Neuronal stem cell (in vitro differentiated cells): ENCODE measurements at regions not wholly inside any gene's neighbourhood (a gene's known extent, or its start where the extent isn't known, plus 50 kb on each side); places are given as distances from the start of the nearest gene placed in this dataset.
A peak's percentile ranks its signal among the peaks of the same experiment; 100 is the strongest.

ENCODE experiments used
- DNase-seq: peaks from one replicate; pipeline ENCODE4 v3.0.0-alpha.2; 2013; ENCODE audit warnings: low spot score
- H2AFZ ChIP-seq: one replicate; pipeline ENCODE4 v1.6.1; 2013; ENCODE audit warnings: mild to moderate bottlenecking, low read length, inconsistent platforms
- H2AK5ac ChIP-seq: 2 replicates; pipeline ENCODE4 v1.6.1; 2013; ENCODE audit warnings: low read depth, mild to moderate bottlenecking, inconsistent platforms, low read length, moderate library complexity, mixed read lengths
- H2BK120ac ChIP-seq: 2 replicates; pipeline ENCODE4 v1.6.1; 2013; ENCODE audit warnings: low read depth, mild to moderate bottlenecking, inconsistent platforms, low read length, moderate library complexity, mixed read lengths
- H2BK12ac ChIP-seq: one replicate; pipeline ENCODE4 v1.6.1; 2013; ENCODE audit warnings: low read length, inconsistent platforms
- H2BK15ac ChIP-seq: 2 replicates; pipeline ENCODE4 v1.6.1; 2013; ENCODE audit warnings: mild to moderate bottlenecking, low read length, inconsistent platforms, mixed read lengths
- H2BK5ac ChIP-seq: one replicate; pipeline ENCODE4 v1.6.1; 2013; ENCODE audit warnings: inconsistent platforms, mild to moderate bottlenecking, low read length, moderate library complexity
- H3K14ac ChIP-seq: one replicate; pipeline ENCODE4 v1.6.1; 2013; ENCODE audit warnings: low read length, inconsistent platforms
- H3K18ac ChIP-seq: 2 replicates; pipeline ENCODE4 v1.6.1; 2013; ENCODE audit warnings: low read length, inconsistent platforms
- H3K23ac ChIP-seq: 2 replicates; pipeline ENCODE4 v1.6.1; 2013; ENCODE audit warnings: low read depth, mild to moderate bottlenecking, mixed read lengths, low read length, inconsistent platforms; ENCODE audit not compliant: poor library complexity
- H3K27ac ChIP-seq: replicated peaks from 3 replicates; pipeline ENCODE4 v1.5.1; 2013; ENCODE audit warnings: low read length, inconsistent platforms
- H3K27me3 ChIP-seq, 3 experiments: 2 replicates each; pipeline ENCODE4 v1.6.1; 2013; ENCODE audit warnings: low read length in 3 of 3, mild to moderate bottlenecking in 2 of 3, inconsistent platforms in 1 of 3, low read depth in 1 of 3, mixed read lengths in 1 of 3, moderate library complexity in 1 of 3; ENCODE audit not compliant: control insufficient read depth in 3 of 3, insufficient read depth in 3 of 3
- H3K36me3 ChIP-seq, 2 donors: replicated peaks in 1 of 2; 2 replicates each; pipeline ENCODE4 v1.6.1; 2013; ENCODE audit warnings: low read length in 2 of 2; ENCODE audit not compliant: control insufficient read depth in 2 of 2, insufficient read depth in 2 of 2
- H3K4ac ChIP-seq: 2 replicates; pipeline ENCODE4 v1.6.1; 2013; ENCODE audit warnings: inconsistent platforms, mild to moderate bottlenecking, low read length, moderate library complexity
- H3K4me1 ChIP-seq, 2 donors: 1 replicate in 1 of 2; 2 replicates in 1 of 2; pipeline ENCODE4 v1.6.1; 2013; ENCODE audit warnings: low read length in 2 of 2, low read depth in 1 of 2; ENCODE audit not compliant: control insufficient read depth in 2 of 2, insufficient read depth in 1 of 2
- H3K4me2 ChIP-seq: one replicate; pipeline ENCODE4 v1.6.1; 2013; ENCODE audit warnings: mild to moderate bottlenecking, low read length, inconsistent platforms; ENCODE audit not compliant: insufficient read depth, poor library complexity, severe bottlenecking
- H3K4me3 ChIP-seq, 2 donors: 2 replicates each; pipeline ENCODE4 v1.5.1; 2013; ENCODE audit warnings: low read length in 2 of 2, mild to moderate bottlenecking in 2 of 2, inconsistent platforms in 1 of 2, moderate library complexity in 1 of 2
- H3K79me1 ChIP-seq: one replicate; pipeline ENCODE4 v1.6.1; 2013; ENCODE audit warnings: low read depth, mild to moderate bottlenecking, inconsistent platforms, low read length, moderate library complexity
- H3K9ac ChIP-seq: one replicate; pipeline ENCODE4 v1.6.1; 2013; ENCODE audit warnings: mild to moderate bottlenecking, low read depth, low read length, inconsistent platforms; ENCODE audit not compliant: poor library complexity
- H3K9me3 ChIP-seq, 2 donors: replicated peaks in 1 of 2; 2 replicates each; pipeline versions ENCODE3 to v1.6.1; 2013; ENCODE audit warnings: low read length in 2 of 2, mild to moderate bottlenecking in 2 of 2, inconsistent platforms in 1 of 2, low read depth in 1 of 2, mixed read lengths in 1 of 2, moderate library complexity in 1 of 2; ENCODE audit not compliant: control insufficient read depth in 2 of 2, insufficient read depth in 1 of 2
- H4K8ac ChIP-seq: one replicate; pipeline ENCODE4 v1.6.1; 2013; ENCODE audit warnings: low read depth, mild to moderate bottlenecking, inconsistent platforms, low read length, moderate library complexity
- H4K91ac ChIP-seq: one replicate; pipeline ENCODE4 v1.6.1; 2013; ENCODE audit warnings: low read length, low read depth, mild to moderate bottlenecking, inconsistent platforms; ENCODE audit not compliant: poor library complexity
- WGBS, 2 donors: extraction: QIAGEN DNeasy Blood & Tissue Kit; methylation state at CpG; one replicate each; pipeline ENCODE4 v1.1.7; 2013; ENCODE audit warnings: missing lambda C conversion rate in 2 of 2, mixed read lengths in 1 of 2; ENCODE audit not compliant: insufficient read length in 2 of 2, insufficient replicate concordance in 1 of 2; ENCODE audit errors: extremely low coverage in 2 of 2; 5-methylcytosine and 5-hydroxymethylcytosine counted together

GRCh38 chr18:11432360-11432811 lies 177.0 kb upstream of the SLC35G4 start:
- Histone ChIP-seq H3K79me1 (peaks cover 1% of the 10 kb centered on the region), H2BK15ac (peak overlapping the region; percentile 67), H3K4me3 (no peak overlapping the region), H3K9me3 (peaks cover 0 to 2% of the 10 kb centered on the region in 2 donors), H4K8ac (no peak overlapping the region), H3K9ac (no peak overlapping the region), H2AFZ (no peak overlapping the region), H3K23ac (no peak overlapping the region), H2BK12ac (no peak overlapping the region), H2BK120ac (no peak overlapping the region), H2AK5ac (peak overlapping the region; percentile 63), H4K91ac (no peak overlapping the region), H3K4ac (no peak overlapping the region), H3K4me1 (no peaks in the 10 kb centered on the region), H3K4me2 (no peak overlapping the region), H3K27me3 (no peaks in the 10 kb centered on the region), H3K14ac (peak overlapping the region; percentile 82), H3K18ac (peak overlapping the region; percentile 44), H3K36me3 (no peaks in the 10 kb centered on the region), H3K27ac (no peak overlapping the region), H2BK5ac (no peak overlapping the region)
- no CpG with 5 or more reads among the region's 36 CpGs for WGBS, 2 donors
- DNase-seq, result no peak

- no peak overlapping the region for H4K8ac ChIP-seq
- no peak overlapping the region for H3K23ac ChIP-seq
- H3K9me3 ChIP-seq, result peaks cover 0 to 2% of the 10 kb centered on the region in 2 donors
- H3K79me1 ChIP-seq, result peaks cover 1% of the 10 kb centered on the region
- peak overlapping the region; percentile 89 for H3K14ac ChIP-seq
- no peak overlapping the region for H2BK12ac ChIP-seq
- H4K91ac ChIP-seq, result no peak overlapping the region
- no peak overlapping the region for H3K4me2 ChIP-seq
- no peak overlapping the region for H3K27ac ChIP-seq
- H2BK15ac ChIP-seq, result no peak overlapping the region
- H3K9ac ChIP-seq, result no peak overlapping the region
- H3K4ac ChIP-seq, result no peak overlapping the region
- no peaks in the 10 kb centered on the region for H3K36me3 ChIP-seq
- no CpG with 5 or more reads among the region's 2 CpGs for WGBS, 2 donors
- H3K18ac ChIP-seq, result peak overlapping the region; percentile 77
- H2AFZ ChIP-seq, result no peak overlapping the region
- H3K4me3 ChIP-seq, result no peak overlapping the region
- peak overlapping the region; percentile 7 for H2BK5ac ChIP-seq
- DNase-seq, result no peak
- no peak overlapping the region for H2AK5ac ChIP-seq
- H3K27me3 ChIP-seq, result no peaks in the 10 kb centered on the region
- no peak overlapping the region for H2BK120ac ChIP-seq
- no peaks in the 10 kb centered on the region for H3K4me1 ChIP-seq
These were observed 179.5 kb upstream of the SLC35G4 start for GRCh38 chr18:11429876-11430275.

- Histone ChIP-seq H3K27me3 (no peaks in the 10 kb centered on the region), H2AFZ (no peak overlapping the region), H3K27ac (no peak overlapping the region), H3K4ac (no peak overlapping the region), H2BK12ac (no peak overlapping the region), H2BK5ac (no peak overlapping the region), H3K18ac (no peak overlapping the region), H3K9ac (no peak overlapping the region), H3K79me1 (peaks cover 1% of the 10 kb centered on the region), H3K4me3 (no peak overlapping the region), H2AK5ac (no peak overlapping the region), H4K91ac (no peak overlapping the region), H2BK15ac (no peak overlapping the region), H2BK120ac (no peak overlapping the region), H3K4me2 (no peak overlapping the region), H3K36me3 (no peaks in the 10 kb centered on the region), H3K14ac (no peak overlapping the region), H4K8ac (no peak overlapping the region), H3K9me3 (peaks cover 0 to 2% of the 10 kb centered on the region in 2 donors), H3K23ac (no peak overlapping the region), H3K4me1 (no peaks in the 10 kb centered on the region)
- no peak for DNase-seq
- no CpG with 5 or more reads among the region's 7 CpGs for WGBS, 2 donors
These were observed 184.2 kb upstream of the SLC35G4 start for GRCh38 chr18:11425211-11425610.

- WGBS, 2 donors, result no CpG with 5 or more reads among the region's 1 CpG
- H2BK15ac ChIP-seq, result no peak overlapping the region
These were observed 190.1 kb upstream of the SLC35G4 start for GRCh38 chr18:11419338-11419737.

More at GRCh38 chr18:11419338-11419737, 190.1 kb upstream of the SLC35G4 start:
- Histone ChIP-seq H3K9me3 (no peaks in the 10 kb centered on the region), H3K23ac (no peak overlapping the region), H2BK5ac (no peak overlapping the region), H3K4me2 (no peak overlapping the region), H2AFZ (no peak overlapping the region), H3K27ac (no peak overlapping the region), H3K14ac (no peak overlapping the region), H3K27me3 (no peaks in the 10 kb centered on the region), H3K9ac (no peak overlapping the region), H4K91ac (no peak overlapping the region), H2AK5ac (no peak overlapping the region), H3K36me3 (no peaks in the 10 kb centered on the region), H3K4ac (no peak overlapping the region), H2BK12ac (no peak overlapping the region), H4K8ac (no peak overlapping the region), H3K18ac (no peak overlapping the region), H2BK120ac (no peak overlapping the region), H3K79me1 (no peaks in the 10 kb centered on the region), H3K4me1 (no peaks in the 10 kb centered on the region), H3K4me3 (no peak overlapping the region)
- no peak for DNase-seq
